GM18517 (cell line): ENCODE measurements at regions not wholly inside any gene's neighbourhood (a gene's known extent, or its start where the extent isn't known, plus 50 kb on each side); places are given as distances from the start of the nearest gene placed in this dataset.
"Not testable (repeated sequence)": the region's sequence is repeated elsewhere in the genome, so short reads cannot be mapped to it uniquely, and the experiment has no call there.

Experiments
- ATAC-seq: cut with Tn5 transposase; IDR thresholded peaks from one replicate; pipeline ENCODE4 v1.9.1; 2021; ENCODE audit warnings: mild to moderate bottlenecking, moderate library complexity; ENCODE audit not compliant: unreplicated experiment

DNA sequence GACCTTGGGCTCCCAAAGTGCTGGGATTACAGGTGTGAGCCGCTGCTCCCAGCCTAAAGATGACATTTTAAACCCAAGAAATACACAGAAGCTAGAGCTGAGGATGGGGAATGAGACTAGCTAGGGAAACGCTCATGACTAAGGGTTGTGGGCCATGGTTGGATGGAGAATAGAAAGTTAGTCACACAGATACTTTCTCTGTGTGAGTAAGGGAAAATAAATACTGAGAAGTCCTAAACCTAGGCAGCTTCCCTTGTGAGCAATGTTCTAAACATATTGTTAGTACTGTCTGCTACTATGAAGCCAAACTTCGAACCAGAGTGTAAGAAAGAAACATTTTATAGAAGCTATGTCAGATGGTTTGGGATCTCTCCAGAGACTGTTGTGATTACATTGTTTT, 304.8 kb upstream of the STAC start:
- ATAC-seq, result no peak

DNA sequence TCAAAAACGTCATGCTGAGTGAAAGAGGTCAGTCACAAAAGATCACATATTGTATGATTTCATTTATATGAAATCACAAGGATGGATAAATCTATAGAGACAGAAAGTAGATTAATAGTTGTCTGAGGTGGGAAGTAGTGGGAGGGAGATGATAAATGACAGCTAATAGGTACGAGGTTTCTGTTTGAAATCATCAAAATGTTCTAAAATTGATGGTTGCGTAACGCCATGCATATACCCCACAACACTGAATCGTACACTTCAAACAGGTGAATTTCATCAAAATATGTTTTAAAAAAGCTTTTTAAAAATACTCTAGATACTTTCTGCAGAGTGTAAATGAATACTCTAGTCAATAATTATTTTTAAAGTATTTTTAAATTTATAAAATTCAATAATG, 303.0 kb upstream of the STAC start:
- no peak for ATAC-seq

DNA sequence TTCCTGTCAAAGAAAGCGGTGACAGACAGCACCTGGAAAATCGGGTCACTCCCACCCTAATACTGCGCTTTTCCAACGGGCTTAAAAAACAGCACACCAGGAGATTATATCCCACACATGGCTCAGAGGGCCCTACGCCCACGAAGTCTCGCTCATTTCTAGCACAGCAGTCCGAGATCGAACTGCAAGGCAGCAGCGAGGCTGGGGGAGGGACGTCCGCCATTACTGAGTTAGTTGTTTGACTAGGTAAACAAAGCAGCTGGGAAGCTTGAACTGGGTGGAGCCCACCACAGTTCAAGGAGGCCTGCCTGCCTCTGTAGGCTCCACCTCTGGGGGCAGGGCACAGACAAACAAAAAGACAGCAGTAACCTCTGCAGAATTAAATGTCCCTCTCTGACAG, 297.3 kb upstream of the STAC start:
- not testable (repeated sequence) for ATAC-seq

DNA sequence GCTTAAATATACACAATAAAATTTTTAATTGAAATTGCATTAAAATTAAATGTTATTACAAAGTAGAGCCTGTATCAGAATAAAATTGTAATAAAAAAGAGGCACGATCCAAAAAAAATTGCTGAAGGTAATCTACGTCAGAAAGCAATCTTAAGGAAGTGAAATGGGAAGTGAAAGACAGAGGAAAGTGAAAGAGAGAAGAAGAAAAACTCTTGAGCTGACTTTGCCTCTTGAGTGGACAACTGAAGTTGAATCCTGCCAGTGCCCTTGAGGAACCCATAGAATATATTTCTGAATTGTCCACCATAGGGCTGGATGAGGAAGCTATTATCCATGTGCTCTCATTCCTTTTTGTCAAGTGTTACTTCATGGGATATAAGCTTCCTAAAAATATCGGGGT, 285.1 kb upstream of the STAC start:
- no peak for ATAC-seq

DNA sequence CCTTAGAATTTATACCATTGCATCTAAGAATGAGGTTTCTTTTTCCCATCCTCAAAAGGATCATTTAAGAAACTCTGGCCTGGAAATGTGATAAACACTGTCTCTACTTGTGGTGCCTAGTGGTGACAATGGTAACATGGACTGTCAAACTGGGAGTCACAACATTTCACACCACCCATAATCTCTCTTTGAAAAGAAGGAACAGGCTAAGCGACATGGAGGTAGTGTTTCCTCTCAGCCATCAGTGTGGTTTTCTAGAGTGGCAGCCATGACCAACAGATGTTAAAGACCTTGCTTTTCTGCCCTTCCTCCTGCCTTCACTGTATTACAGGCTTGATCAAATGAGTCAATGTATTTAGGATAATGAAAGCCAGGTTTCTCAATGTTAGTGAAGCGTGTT, 283.1 kb upstream of the STAC start:
- ATAC-seq, result no peak

DNA sequence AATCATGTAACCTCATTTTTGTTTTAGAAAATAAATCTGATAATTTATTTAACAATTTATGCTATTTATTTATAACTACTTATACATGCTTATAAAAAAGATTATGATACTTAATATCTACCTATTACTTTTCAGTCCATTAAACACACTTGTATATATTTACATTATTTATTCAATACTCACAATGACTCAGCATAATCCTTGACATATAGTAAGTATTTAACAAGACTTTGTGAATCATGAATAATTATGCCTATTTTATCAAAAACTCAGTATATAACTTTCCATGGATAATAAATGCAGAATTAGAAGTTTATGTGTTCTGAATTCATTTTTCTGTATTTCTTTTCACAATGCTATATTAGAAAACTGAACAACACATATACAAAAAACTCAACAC, 266.0 kb upstream of the STAC start:
- ATAC-seq, result no peak

DNA sequence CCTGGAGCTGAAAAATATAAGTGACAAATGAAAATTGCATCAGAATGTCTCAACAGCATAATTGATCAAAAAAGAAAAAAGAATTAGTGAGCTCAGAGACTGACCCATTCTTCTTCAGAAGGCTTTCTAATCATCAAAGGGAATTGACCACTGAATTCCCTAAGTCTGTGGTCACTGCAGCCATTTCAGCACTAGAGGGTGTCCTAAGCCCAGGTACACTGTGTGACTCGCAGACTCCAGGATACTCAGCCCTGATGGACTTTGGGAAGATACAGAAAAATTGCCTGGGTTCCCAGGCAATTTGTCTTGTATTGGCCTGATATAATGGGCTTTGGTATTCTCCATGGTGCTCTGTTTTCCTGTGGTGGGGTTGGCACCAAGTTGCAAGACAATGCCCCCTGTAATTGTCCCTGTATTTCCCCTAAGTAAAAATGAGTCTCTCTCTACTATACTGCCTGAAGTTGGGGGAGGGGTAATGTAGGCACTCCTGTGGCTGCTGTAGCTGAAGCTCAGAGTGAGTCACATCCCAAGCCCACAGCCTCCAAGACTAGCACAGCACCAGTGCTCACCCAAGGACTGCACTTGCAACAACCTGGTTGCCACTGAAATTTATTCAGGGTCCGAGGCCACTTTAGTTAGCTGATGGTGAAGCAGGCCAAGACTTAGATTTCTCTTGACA, 256.0 kb upstream of the STAC start:
- no peak for ATAC-seq

DNA sequence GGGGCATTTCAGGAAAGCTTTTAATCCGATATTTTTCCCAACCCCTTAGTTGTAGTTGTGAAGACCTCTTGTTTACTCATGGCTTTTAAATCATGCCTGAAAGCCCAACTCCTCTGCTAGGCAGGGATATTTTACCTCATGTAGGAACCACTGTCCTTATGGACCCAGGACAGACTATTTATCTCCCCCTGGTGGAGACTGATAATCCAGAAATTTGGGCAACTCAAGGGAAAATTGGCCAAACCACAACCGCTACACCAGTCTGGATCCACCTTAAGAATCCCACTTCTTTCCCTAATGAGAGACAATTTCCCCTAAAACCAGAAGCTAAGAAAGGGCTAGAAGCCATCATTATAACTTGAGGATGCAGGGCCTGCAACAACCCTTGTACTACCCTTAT, 248.1 kb upstream of the STAC start:
- ATAC-seq, result no peak

DNA sequence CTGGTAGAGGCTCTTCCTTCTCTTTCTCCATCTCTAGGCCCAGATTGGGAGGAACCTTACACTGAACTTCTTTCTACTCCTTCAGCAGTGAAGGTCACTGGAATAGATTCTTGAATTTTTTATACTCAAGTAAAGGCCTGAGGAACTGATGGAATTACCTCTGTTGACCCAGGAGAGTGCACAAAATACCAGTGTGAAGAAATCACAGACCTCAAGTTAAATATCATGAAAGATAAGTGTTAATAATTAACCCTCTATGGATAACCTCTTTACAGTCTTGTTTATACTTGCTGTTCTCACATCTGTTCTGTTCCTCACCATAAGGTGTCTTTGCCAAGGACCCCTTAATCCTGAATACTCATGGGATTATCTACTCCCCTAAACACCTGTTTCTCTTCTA, 244.4 kb upstream of the STAC start:
- ATAC-seq, result no peak

DNA sequence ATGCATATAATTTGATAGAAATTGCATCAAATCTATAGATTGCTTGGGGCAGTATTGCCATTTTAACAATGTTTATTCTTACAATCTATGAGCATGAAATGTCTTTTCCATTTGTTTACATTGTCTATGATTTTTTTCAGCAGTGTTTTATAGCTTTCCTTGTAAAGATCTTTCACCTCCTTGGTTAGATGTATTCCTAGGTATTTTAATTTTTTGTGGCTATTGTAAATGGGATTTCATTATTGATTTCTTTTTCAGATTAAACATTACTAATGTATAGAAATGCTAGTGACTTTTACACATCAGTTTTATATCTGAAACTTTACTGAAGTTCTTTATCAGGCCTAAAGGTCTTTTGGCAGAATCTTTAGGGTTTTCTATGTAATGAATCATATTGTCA, 237.6 kb upstream of the STAC start:
- ATAC-seq, result no peak

DNA sequence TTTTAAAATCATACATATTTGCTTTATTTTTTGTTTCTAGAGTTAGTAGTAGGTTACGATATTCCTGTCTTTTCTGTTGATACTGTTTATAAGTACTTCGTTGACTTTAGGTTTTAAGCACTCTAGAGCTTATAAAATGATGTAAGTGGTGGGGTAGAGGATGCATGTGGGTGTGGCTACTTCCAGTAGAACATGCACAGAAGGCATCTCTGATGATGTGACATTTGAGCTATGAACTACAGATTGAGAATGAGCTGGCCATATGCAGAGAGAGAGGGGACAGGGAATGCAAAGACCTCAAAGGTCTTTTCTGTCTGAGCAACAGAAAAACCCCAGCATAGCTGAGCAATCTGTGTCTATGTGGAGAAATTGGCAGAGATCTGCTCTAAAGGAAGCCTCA, 233.9 kb upstream of the STAC start:
- no peak for ATAC-seq

DNA sequence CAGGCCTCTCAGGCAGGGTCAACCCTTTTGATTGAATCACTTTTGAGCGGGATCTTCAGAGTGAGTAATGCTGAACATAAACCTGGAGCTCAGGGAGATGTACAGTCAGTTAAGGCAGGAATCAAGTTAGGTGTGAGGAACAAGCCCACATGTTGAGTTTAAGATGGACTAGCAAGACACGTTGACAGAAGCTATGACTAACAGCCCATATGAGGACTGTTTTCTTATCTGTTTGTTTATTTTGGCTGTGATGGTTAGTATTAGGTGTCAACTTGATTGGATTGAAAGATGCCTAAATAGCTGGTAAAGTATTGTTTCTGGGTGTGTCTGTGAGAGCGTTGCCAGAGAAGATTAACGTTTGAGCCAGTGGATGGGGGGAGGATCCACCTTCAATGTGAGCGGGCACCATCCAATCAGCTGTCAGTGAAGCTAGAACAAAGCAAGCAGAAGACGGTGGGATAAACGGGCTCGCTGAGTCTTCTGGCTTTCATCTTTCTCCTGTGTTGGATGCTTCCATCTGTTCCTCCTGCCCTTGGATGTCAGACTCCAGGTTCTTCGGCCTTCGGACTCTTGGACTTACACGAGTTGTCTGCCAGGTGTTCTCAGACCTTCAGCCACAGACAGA, 232.3 kb upstream of the STAC start:
- ATAC-seq, result no peak

DNA sequence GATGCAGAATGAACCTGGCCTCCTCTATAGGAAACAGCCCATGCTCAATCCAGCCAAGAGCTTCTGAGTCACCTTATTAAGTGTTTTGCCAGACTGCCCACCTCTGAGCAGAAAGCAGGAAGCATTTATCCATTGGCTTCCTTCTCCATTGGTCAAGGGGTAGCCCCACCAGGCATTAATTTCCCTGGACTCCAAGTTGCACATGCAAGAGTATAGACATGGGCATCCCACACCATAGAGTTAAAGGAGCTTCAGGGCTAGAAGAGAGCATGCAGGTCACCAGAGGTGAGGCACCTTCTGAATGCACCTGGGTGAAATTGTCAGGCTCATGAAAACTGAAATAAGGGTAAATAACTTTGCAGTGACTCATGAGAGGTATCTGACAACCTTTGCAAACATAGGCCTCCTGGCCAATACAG, 230.8 kb upstream of the STAC start:
- no peak for ATAC-seq

DNA sequence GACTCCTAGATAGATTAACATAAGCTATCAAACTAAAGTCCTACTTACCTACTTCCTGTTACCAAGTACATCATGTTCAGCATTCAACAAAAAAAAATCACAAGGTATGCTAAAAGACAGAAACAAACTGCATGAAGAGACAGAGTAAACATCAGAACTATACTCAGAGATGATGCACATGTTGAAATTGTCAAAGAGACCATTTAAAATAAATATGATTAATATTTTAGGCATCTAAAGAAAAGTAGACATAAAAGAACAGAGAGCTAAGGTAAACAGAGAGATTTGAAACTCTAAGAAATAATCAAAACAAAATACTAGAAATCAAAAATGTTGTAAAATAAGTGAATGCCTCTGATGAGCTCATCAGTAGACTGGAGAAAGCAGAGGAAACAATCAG, 224.8 kb upstream of the STAC start:
- ATAC-seq, result no peak

DNA sequence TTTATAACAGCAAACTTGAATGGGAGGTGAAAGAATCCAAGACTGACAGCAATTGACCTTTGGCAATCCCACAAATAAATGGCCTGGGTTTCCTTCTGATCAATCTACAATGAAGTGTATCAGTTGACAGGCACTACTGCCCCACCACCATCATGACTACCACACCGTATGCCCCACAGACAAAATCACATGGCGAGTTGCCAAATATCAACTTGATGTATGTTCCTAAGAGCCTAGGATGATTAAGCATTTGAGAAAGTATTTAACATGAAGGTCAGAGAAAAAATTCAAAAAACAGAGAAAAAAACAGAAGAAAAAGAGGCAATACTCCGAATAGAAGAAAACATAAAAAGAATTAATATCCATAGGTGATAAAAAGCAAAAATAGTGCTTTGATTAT, 215.9 kb upstream of the STAC start:
- ATAC-seq, result no peak

DNA sequence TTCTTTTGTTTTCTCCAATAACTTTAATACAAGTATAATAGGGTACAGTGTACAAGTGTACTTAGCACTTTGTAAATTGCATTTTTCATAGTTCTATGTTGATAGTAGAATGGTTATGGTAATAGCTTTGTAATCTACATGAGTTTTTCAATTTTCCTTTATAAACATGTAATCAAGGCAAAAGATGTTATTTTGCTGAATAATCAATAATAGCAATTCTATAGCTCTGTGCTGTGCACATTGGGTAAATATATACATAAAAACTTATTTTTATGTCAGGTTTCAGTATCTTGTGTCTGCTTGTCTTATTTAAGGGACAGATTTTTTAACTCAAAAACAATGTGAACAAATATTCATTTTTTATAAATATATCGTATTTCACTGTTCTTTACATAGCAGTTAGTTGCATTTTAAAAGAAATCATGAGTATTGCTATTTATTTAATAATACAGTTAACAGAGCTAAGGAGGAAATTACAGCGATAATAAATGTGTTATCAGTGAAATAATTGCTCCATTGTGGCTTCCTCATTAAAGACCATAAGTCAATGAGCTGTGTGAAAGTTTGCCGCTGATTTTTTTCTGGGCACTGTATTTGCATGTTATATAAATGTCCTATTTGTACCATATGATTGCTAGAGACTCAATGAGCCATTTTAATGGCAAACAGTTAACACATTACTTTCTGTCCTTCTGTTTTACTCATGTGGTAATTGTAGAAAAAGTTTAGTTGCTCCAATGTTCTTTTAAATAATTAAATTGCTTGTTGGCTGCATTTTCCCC, 214.6 kb upstream of the STAC start:
- no peak for ATAC-seq

DNA sequence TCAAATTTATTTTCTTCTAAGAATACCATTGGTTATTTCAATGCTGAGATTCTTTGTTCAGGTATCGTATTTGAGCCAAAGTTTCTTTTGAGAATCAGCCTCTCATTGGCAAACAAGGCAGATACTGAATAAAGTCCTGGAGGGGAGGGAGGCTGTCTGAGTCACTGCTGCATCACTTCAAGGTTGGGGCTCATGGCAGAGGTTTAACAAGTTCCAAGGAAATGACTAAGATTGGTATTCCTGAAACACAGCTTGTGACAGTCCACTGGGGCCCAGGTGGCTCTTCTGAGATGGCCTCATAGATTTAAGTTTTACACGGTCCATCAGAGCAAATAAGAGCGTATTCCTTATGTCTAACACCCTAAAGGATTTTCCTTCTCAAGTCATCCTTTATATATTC, 213.8 kb upstream of the STAC start:
- no peak for ATAC-seq

DNA sequence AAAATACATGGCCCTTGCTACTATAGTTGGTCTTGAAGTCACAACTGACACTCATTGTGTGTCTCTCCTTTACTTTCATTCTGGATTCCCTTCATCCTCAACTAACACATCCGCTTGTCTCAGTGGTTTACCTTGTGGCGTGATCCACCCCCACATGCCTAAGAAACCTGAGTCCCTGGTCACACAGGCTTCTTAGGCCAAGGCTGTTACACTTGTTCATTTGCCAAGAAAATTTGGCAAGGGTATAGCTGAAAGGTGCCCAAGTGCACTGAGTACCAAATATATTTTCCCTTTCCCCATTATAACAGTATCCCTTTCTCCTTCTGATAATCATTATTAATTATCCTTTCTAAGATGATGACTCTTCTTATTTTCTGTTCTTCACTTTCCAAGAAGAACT, 207.6 kb upstream of the STAC start:
- no peak for ATAC-seq

DNA sequence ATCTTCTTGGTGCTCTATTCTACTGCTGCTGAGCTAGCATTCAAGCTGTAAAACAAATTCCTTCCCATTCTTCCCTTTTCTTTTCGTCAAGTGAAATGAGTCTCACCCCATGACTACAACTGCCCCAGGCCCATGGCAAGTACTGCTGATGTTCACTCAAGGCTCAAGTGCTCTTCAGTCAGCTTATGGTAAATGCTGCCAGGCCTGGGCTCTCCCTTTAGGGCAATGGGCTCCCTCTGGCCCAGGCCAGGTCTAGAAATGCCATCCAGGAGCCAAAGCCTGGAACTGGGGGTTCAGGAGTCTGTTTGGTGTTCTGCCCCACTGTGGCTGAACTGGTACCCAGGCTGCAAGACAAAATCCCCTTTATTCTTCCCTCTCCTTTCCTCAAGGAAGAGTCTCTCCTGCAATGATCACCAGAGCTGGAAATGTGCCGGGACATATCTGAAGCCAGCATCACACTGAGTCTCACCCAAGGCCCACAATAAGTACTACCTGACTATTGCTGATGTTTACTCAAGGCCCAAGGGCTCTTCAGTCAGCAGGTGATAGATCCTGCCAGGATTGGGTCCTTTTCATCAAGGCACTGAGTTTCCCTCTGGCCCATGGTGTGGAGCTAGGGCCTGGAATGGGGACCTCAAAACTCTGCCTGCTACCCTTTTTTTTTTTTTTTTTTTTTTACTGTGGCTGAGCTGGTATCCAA, 205.0 kb upstream of the STAC start:
- no peak for ATAC-seq

DNA sequence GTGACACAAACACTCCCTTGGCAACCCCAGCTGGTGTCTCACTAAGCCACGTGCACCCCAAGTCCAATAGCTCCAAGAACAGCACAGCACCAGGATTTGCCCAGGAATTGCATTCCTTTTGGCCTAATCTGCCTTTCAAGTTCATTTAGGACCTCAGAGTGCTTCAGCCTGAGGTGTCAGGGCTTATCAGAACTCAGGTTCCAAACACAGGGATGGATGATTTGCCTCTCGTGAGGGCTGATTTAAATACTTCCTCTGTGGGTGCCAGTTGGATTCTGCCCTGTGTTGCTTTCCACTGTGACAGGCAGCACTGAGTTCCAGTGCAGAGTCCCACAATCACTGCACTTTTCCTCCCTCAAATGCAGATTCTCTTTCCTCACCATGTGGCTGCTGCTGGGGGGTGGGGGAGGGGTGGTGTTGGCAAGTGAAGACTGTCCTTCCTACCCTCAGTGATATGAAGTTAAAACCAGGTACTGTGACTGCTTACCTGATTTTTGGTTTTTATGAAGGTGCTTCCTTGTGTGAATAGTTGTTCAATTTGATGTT, 204.3 kb upstream of the STAC start:
- no peak for ATAC-seq

DNA sequence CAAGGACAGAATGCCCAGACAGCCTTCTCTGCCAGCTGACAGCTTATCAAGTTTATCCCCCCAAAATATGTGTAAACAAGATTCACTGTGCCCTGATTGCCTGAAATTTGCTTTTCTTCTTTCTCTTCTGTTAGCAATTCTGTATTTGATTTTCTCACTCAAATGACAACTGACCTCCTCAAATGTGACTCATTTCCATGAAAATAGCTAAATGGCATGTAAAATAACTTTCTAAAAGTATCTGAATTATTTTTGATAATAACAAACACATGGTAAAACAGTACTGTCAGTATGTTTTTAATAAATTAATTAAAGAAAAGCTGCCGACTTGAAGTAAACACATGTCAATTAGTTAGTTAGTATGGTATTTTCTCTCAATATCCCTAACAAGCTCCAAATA, 202.3 kb upstream of the STAC start:
- no peak for ATAC-seq
